Sigmoid colon (tissue), 6 donors: ENCODE measurements at regions not wholly inside any gene's neighbourhood (a gene's known extent, or its start where the extent isn't known, plus 50 kb on each side); places are given as distances from the start of the nearest gene placed in this dataset.

Source experiments
- DNase-seq: peaks from one replicate; pipeline ENCODE4 v3.0.0-alpha.2; 2019
- H3K27ac ChIP-seq, 4 donors: fragments of 200-600 bp; sonication (generic); one replicate each; pipeline ENCODE4 v1.5.1; 2016 to 2019; ENCODE audit warnings: mild to moderate bottlenecking in 1 of 4
- H3K27me3 ChIP-seq, 3 donors: fragments of 200-600 bp; sonication (generic); one replicate each; pipeline ENCODE4 v1.5.1; 2019; ENCODE audit warnings: mild to moderate bottlenecking in 1 of 3
- H3K36me3 ChIP-seq, 4 donors: fragments of 200-600 bp; sonication (generic); one replicate each; pipeline ENCODE4 v1.5.1; 2016 to 2019
- H3K4me1 ChIP-seq, 4 donors: fragments of 200-600 bp; sonication (generic); one replicate each; pipeline ENCODE4 v1.5.1; 2017 to 2019
- H3K4me3 ChIP-seq, 4 donors: fragments of 200-600 bp; sonication (generic); one replicate each; pipeline ENCODE4 v1.5.1; 2017 to 2019; ENCODE audit warnings: mild to moderate bottlenecking in 2 of 4, moderate library complexity in 1 of 4
- H3K9me3 ChIP-seq, 4 donors: fragments of 200-600 bp in 3 of 4; sonication (generic) in 3 of 4; one replicate each; pipeline versions ENCODE4 v1.5.1 to v1.6.1; 2013 to 2019
- EP300 ChIP-seq, 4 donors: sonication (generic); formaldehyde crosslinking; IDR thresholded peaks; one replicate each; pipeline ENCODE4 v1.6.1; 2017; ENCODE audit warnings: antibody characterized with exemption in 4 of 4
- POLR2A ChIP-seq, 2 donors: fragments of 450-650 bp; IDR thresholded peaks; one replicate each; pipeline ENCODE4 v1.6.1; 2016; ENCODE audit warnings: antibody characterized with exemption in 2 of 2, mild to moderate bottlenecking in 2 of 2, moderate library complexity in 2 of 2
- POLR2AphosphoS5 ChIP-seq, 4 donors: sonication (generic); formaldehyde crosslinking; IDR thresholded peaks; one replicate each; pipeline ENCODE4 v1.6.1; 2017; ENCODE audit warnings: antibody characterized with exemption in 4 of 4
- WGBS, 2 donors: extraction: QIAGEN DNeasy Blood & Tissue Kit; methylation state at CpG; one replicate each; pipeline ENCODE4 v1.1.7; 2013; 5-methylcytosine and 5-hydroxymethylcytosine counted together
- intact Hi-C: fragments of 100-400 bp; cut with DNase I; formaldehyde crosslinking; loops from one replicate; pipeline ENCODE4 v1.15.1; 2023
- TF ChIP-seq, protein P1 (sequence below), 4 experiments: fragments of 450-650 bp in 3 of 4; fragments of 200-600 bp in 1 of 4; IDR thresholded peaks; one replicate each; pipeline ENCODE4 v1.5.1; 2016 to 2019; ENCODE audit warnings: antibody characterized with exemption in 4 of 4, mild to moderate bottlenecking in 3 of 4, moderate library complexity in 2 of 4
- donor health status: healthy with polysubstance abuse.
- donor health status: healthy.

DNA sequence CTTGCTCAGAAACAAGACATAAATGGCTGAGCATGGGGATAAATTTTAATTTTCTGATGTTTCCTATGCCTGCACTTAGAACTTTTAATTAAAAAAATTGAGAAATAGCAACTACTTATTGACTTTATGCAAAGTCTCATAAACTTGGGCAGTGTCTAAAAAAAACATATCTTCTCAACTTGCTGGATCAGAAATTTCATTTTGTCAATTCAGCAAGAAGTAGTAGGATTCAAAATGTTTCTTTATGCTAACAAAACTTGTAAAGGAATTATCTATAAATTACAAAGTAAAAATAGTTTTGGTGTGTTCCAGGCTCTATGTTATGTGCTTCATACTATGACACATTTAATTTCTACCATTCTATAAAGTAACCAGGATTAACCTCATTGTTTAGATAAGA is 562.2 kb upstream of the IMPG1 start:
- TF ChIP-seq EP300 (IDR thresholded peaks at IDR 0.05) (no peak), POLR2AphosphoS5 (IDR thresholded peaks at IDR 0.05) (no peak), POLR2A (IDR thresholded peaks at IDR 0.05) (no peak)
- TF ChIP-seq, protein P1, sequence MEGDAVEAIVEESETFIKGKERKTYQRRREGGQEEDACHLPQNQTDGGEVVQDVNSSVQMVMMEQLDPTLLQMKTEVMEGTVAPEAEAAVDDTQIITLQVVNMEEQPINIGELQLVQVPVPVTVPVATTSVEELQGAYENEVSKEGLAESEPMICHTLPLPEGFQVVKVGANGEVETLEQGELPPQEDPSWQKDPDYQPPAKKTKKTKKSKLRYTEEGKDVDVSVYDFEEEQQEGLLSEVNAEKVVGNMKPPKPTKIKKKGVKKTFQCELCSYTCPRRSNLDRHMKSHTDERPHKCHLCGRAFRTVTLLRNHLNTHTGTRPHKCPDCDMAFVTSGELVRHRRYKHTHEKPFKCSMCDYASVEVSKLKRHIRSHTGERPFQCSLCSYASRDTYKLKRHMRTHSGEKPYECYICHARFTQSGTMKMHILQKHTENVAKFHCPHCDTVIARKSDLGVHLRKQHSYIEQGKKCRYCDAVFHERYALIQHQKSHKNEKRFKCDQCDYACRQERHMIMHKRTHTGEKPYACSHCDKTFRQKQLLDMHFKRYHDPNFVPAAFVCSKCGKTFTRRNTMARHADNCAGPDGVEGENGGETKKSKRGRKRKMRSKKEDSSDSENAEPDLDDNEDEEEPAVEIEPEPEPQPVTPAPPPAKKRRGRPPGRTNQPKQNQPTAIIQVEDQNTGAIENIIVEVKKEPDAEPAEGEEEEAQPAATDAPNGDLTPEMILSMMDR (IDR thresholded peaks at IDR 0.05), result no peak
- no peaks in the 10 kb centered on the region for H3K27me3 ChIP-seq
- no peak overlapping the region for H3K4me3 ChIP-seq
- H3K4me1 ChIP-seq, result no peaks in the 10 kb centered on the region
- H3K9me3 ChIP-seq, result no peaks in the 10 kb centered on the region
- H3K27ac ChIP-seq, result no peak overlapping the region
- no peaks in the 10 kb centered on the region for H3K36me3 ChIP-seq
- intact Hi-C loops, result no loop called here
- no peak for DNase-seq

DNA sequence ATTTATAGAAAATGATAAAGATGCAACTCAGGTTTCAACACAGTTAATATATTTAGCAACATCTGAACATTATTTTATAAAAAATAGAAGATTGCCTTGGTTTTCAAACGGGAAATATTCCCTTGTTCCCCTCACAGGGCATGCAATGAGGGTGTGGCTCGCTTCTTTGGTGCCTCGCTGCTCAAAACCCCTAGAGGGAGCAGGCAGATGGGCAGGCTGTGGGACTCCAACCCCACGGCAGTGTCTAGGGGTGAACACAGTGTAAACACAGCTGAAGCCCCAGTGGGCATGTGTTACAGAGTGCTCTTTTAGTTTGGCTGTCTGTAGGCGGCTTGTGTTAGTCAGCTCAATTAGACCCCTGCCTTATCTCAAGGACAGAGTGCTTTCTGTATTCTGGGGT is 560.8 kb upstream of the IMPG1 start:
- no peak for DNase-seq
- Histone ChIP-seq H3K4me1 (no peaks in the 10 kb centered on the region), H3K4me3 (no peak overlapping the region), H3K27me3 (no peaks in the 10 kb centered on the region), H3K9me3 (no peaks in the 10 kb centered on the region), H3K36me3 (no peaks in the 10 kb centered on the region), H3K27ac (no peak overlapping the region)
- intact Hi-C loops, result no loop called here
- no peak for TF ChIP-seq EP300 (IDR thresholded peaks at IDR 0.05)
- TF ChIP-seq, protein P1 (IDR thresholded peaks at IDR 0.05), result no peak
- no peak for TF ChIP-seq POLR2A (IDR thresholded peaks at IDR 0.05)
- no peak for TF ChIP-seq POLR2AphosphoS5 (IDR thresholded peaks at IDR 0.05)
- WGBS, 2 donors, result 54 to 69% methylated on average over 5 of the region's 5 CpGs

DNA sequence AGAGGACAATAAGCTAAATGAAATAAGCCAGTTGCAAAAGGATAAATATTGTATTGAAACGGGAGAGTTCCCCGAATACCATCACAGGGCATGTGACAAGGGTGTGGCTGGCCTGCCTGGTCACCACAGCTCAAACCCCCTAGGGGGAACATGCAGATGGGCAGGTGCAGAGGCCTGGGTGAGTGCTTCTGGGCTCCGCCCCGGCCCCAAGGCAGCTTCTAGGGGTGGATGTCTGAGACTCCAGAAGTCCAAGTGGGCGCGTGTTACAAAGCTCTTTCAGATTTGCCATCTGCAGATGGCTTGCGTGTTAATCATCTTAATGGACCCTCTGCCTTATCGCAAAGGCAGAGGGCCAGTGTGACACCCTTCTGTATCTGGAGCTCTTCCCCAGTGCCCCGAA is 559.2 kb upstream of the IMPG1 start:
- WGBS, 2 donors, result 88 to 92% methylated on average over 9 of the region's 9 CpGs
- TF ChIP-seq POLR2AphosphoS5 (IDR thresholded peaks at IDR 0.05) (no peak), POLR2A (IDR thresholded peaks at IDR 0.05) (no peak)
- TF ChIP-seq, protein P1 (IDR thresholded peaks at IDR 0.05), result no peak
- no peak overlapping the region for H3K4me3 ChIP-seq
- no peaks in the 10 kb centered on the region for H3K27me3 ChIP-seq
- intact Hi-C loops, result no loop called here
- no peak overlapping the region for H3K27ac ChIP-seq
- H3K9me3 ChIP-seq, result no peaks in the 10 kb centered on the region
- no peaks in the 10 kb centered on the region for H3K4me1 ChIP-seq
- DNase-seq, result no peak
- no peaks in the 10 kb centered on the region for H3K36me3 ChIP-seq

DNA sequence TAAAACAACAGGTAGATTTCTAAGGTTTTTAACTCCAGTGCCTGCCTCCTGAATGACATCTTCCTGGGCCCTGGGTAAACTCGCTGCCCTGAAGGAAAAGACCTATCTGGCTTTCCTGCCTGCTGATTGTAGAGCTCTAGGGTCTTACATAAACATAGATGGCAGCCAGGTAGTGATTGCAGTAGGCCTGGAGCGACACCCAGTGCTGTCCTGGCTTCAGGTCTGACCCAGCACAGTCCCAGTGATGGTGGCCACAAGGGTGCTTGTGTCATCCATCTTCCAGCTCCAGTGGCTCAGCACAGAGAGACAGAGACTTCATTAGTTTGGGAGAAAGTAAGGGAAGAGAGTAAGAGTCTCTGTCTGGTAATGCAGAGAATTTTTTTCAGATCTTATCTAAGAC is 542.9 kb upstream of the IMPG1 start:
- H3K27me3 ChIP-seq, result no peaks in the 10 kb centered on the region
- no peaks in the 10 kb centered on the region for H3K9me3 ChIP-seq
- intact Hi-C loops, result no loop called here
- no peaks in the 10 kb centered on the region for H3K36me3 ChIP-seq
- DNase-seq, result no peak
- H3K4me3 ChIP-seq, result no peak overlapping the region
- no peak overlapping the region for H3K27ac ChIP-seq
- no peak for TF ChIP-seq POLR2AphosphoS5 (IDR thresholded peaks at IDR 0.05)
- TF ChIP-seq EP300 (IDR thresholded peaks at IDR 0.05), result no peak
- no peak for TF ChIP-seq POLR2A (IDR thresholded peaks at IDR 0.05)
- TF ChIP-seq, protein P1 (IDR thresholded peaks at IDR 0.05), result no peak
- no peaks in the 10 kb centered on the region for H3K4me1 ChIP-seq
- WGBS, 2 donors, result 59 to 65% methylated on average over 2 of the region's 2 CpGs

DNA sequence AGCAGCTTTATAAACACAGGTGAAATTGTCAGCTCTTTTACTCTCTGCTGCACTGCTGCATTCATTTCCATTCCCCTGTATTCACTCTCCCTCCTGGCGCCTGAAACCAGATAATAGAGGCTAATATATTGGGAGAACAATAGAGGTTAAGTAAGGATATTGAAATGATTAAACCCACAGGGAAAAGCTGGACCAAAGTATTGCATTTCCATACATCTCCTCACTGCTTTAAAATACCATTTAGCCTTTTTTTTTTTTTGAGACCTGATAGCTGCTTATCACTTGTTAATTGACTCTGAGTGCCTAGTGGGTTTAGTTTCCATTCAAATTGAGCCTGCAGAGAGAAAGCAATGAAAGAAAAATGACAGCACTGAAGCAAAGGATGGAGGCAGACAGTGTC is 540.5 kb upstream of the IMPG1 start:
- H3K27ac ChIP-seq, result no peak overlapping the region
- TF ChIP-seq POLR2AphosphoS5 (IDR thresholded peaks at IDR 0.05), result no peak
- no peak for TF ChIP-seq EP300 (IDR thresholded peaks at IDR 0.05)
- no peak for TF ChIP-seq POLR2A (IDR thresholded peaks at IDR 0.05)
- TF ChIP-seq, protein P1 (IDR thresholded peaks at IDR 0.05), result no peak
- no peaks in the 10 kb centered on the region for H3K4me1 ChIP-seq
- H3K27me3 ChIP-seq, result no peaks in the 10 kb centered on the region
- no peaks in the 10 kb centered on the region for H3K9me3 ChIP-seq
- no peaks in the 10 kb centered on the region for H3K36me3 ChIP-seq
- intact Hi-C loops, result no loop called here
- WGBS, 2 donors, result 27 to 42% methylated on average over 1 of the region's 1 CpG
- H3K4me3 ChIP-seq, result no peak overlapping the region
- no peak for DNase-seq
